OCI-LY7 (cell line): ENCODE measurements at regions not wholly inside any gene's neighbourhood (a gene's known extent, or its start where the extent isn't known, plus 50 kb on each side); places are given as distances from the start of the nearest gene placed in this dataset.

Experiments
- BruUV-seq: library from RNA; stranded (reverse); fragments of 400-500 nt; replicated peaks from 2 replicates; lab custom pipeline; 2021; lab: Mats Ljungman, UMichigan
- CTCF ChIA-PET: fragments of 300-600 bp; sonication (Branson Sonifier 250); formaldehyde crosslinking; loops from one replicate; lab custom pipeline; 2022; ENCODE audit warnings: antibody characterized with exemption; ENCODE audit not compliant: unreplicated experiment; lab: Charles Lee
- POLR2A ChIA-PET: fragments of 300-600 bp; sonication (Branson Sonifier 250); formaldehyde crosslinking; loops from one replicate; lab custom pipeline; 2022; ENCODE audit warnings: antibody characterized with exemption; lab: Charles Lee
- DNase-seq: peaks from one replicate; pipeline ENCODE4 v3.0.0-alpha.2; 2015; ENCODE audit warnings: low spot score
- H2AFZ ChIP-seq: fragments of 200-600 bp; sonication (generic), shearing (Covaris generic); 2 replicates; pipeline ENCODE4 v1.6.1; 2014; ENCODE audit warnings: mild to moderate bottlenecking, antibody characterized with exemption, low read length, moderate library complexity
- H3K27ac ChIP-seq: fragments of 200-600 bp; sonication (generic); 2 replicates; pipeline ENCODE4 v1.5.1; 2014; ENCODE audit warnings: mixed run types, low read depth, mild to moderate bottlenecking, moderate library complexity, low read length, inconsistent platforms; ENCODE audit not compliant: poor library complexity, severe bottlenecking
- H3K36me3 ChIP-seq: fragments of 200-600 bp; sonication (generic); 2 replicates; pipeline ENCODE4 v1.6.1; 2014; ENCODE audit warnings: mild to moderate bottlenecking, antibody characterized with exemption, low read length, moderate library complexity, mixed read lengths; ENCODE audit not compliant: insufficient read depth
- H3K4me1 ChIP-seq: fragments of 200-600 bp; sonication (generic); 2 replicates; pipeline ENCODE4 v1.5.1; 2014; ENCODE audit warnings: mild to moderate bottlenecking, low read length; ENCODE audit not compliant: insufficient read depth, poor library complexity, severe bottlenecking
- H3K4me2 ChIP-seq: fragments of 200-600 bp; sonication (generic); 2 replicates; pipeline ENCODE4 v1.6.1; 2014; ENCODE audit warnings: mild to moderate bottlenecking, low read length
- H3K4me3 ChIP-seq: fragments of 200-600 bp; sonication (generic); 2 replicates; pipeline ENCODE4 v1.5.1; 2014; ENCODE audit warnings: mild to moderate bottlenecking, low read depth, low read length; ENCODE audit not compliant: poor library complexity, severe bottlenecking
- H3K79me2 ChIP-seq: fragments of 200-600 bp; sonication (generic); 2 replicates; pipeline ENCODE4 v1.6.1; 2016; ENCODE audit warnings: low read depth, mild to moderate bottlenecking, low read length, moderate library complexity, mixed read lengths; ENCODE audit not compliant: insufficient read depth
- H3K9me2 ChIP-seq: fragments of 200-600 bp; sonication (generic); 2 replicates; pipeline ENCODE4 v1.6.1; 2016; ENCODE audit warnings: mild to moderate bottlenecking, low read length, mixed read lengths; ENCODE audit not compliant: insufficient read depth
- H3K9me3 ChIP-seq: fragments of 200-600 bp; sonication (generic); 2 replicates; pipeline ENCODE4 v1.6.1; 2014; ENCODE audit warnings: mild to moderate bottlenecking, mixed run types, low read length, mixed read lengths
- H4K20me1 ChIP-seq: fragments of 200-600 bp; sonication (generic); 2 replicates; pipeline ENCODE4 v1.6.1; 2014; ENCODE audit warnings: mild to moderate bottlenecking, antibody characterized with exemption, low read length, moderate library complexity, mixed read lengths; ENCODE audit not compliant: insufficient read depth
- CTCF ChIP-seq: fragments of 200-600 bp; sonication (generic); conservative IDR thresholded peaks from 2 replicates; pipeline ENCODE4 v1.5.1; 2014; ENCODE audit warnings: mild to moderate bottlenecking, antibody characterized with exemption, low read length, moderate library complexity, mixed read lengths
- EZH2phosphoT487 ChIP-seq: fragments of 200-600 bp; sonication (generic); IDR thresholded peaks from 2 replicates; pipeline ENCODE4 v1.6.1; 2018; ENCODE audit warnings: low read depth, borderline replicate concordance, mild to moderate bottlenecking, mixed run types, antibody characterized with exemption, low read length, moderate library complexity, mixed read lengths
- intact Hi-C: fragments of 100-400 bp; cut with micrococcal nuclease; formaldehyde crosslinking; loops from one replicate; pipeline ENCODE4 v1.10.0; 2022; ENCODE audit not compliant: unreplicated experiment

GRCh38 chr17:72008236-72008876 lies 112.5 kb upstream of the SOX9 start:
- ChIA-PET POLR2A (interaction anchor here (0.5 kb wide), 1 partner anchor 1543 kb away, joined by 3 read pairs; no protein-coding TSS in a partner anchor), CTCF (no interaction called here)
- Histone ChIP-seq H2AFZ (no peak overlapping the region), H3K4me1 (no peaks in the 10 kb centered on the region), H3K9me2 (no peaks in the 10 kb centered on the region; the same call in 1 of the 2 replicates), H3K27ac (no peak overlapping the region), H3K9me3 (no peaks in the 10 kb centered on the region), H3K4me3 (no peak overlapping the region), H3K79me2 (no peaks in the 10 kb centered on the region), H3K36me3 (no peaks in the 10 kb centered on the region), H4K20me1 (no peaks in the 10 kb centered on the region), H3K4me2 (no peak overlapping the region)
- TF ChIP-seq EZH2phosphoT487: no peak
- TF ChIP-seq CTCF: no peak
- DNase-seq: no peak
- intact Hi-C loops: no loop called here
- no TSS peak for BruUV-seq

GRCh38 chr17:72011561-72011960 lies 109.3 kb upstream of the SOX9 start:
- H4K20me1 ChIP-seq: no peaks in the 10 kb centered on the region
- CTCF ChIA-PET: no interaction called here
- no peaks in the 10 kb centered on the region for H3K4me1 ChIP-seq
- no peak overlapping the region for H3K4me3 ChIP-seq
- no peak for DNase-seq
- TF ChIP-seq CTCF (no peak), EZH2phosphoT487 (no peak)
- no peak overlapping the region for H3K4me2 ChIP-seq
- H3K9me3 ChIP-seq: no peaks in the 10 kb centered on the region
- BruUV-seq: no TSS peak
- intact Hi-C loops: no loop called here
- no peak overlapping the region for H3K27ac ChIP-seq
- H3K9me2 ChIP-seq: no peaks in the 10 kb centered on the region; the same call in 1 of the 2 replicates
- H2AFZ ChIP-seq: no peak overlapping the region
- POLR2A ChIA-PET: interaction anchor here (0.7 to 1.5 kb wide), 4 partner anchors 10 to 627 kb away, joined by 3 to 6 read pairs (median 4); no protein-coding TSS in a partner anchor
- no peaks in the 10 kb centered on the region for H3K36me3 ChIP-seq
- H3K79me2 ChIP-seq: no peaks in the 10 kb centered on the region
